NCI-H226 (cell line): ENCODE measurements at regions not wholly inside any gene's neighbourhood (a gene's known extent, or its start where the extent isn't known, plus 50 kb on each side); places are given as distances from the start of the nearest gene placed in this dataset.
"Not testable (repeated sequence)": the region's sequence is repeated elsewhere in the genome, so short reads cannot be mapped to it uniquely, and the experiment has no call there.

Source experiments
- DNase-seq: peaks from one replicate; pipeline ENCODE4 v3.0.0-alpha.2; 2015

- DNase-seq = no peak
Observed at GRCh38 chr21:20877976-20878375, 120.2 kb upstream of the NCAM2 start.

- no peak for DNase-seq
Observed at GRCh38 chr21:20882462-20883407, 115.5 kb upstream of the NCAM2 start.

- DNase-seq = no peak
Observed at GRCh38 chr21:20883408-20883800, 114.8 kb upstream of the NCAM2 start.

- DNase-seq = no peak
Observed at GRCh38 chr21:20902511-20902910, 95.7 kb upstream of the NCAM2 start.

- DNase-seq = no peak
Observed at GRCh38 chr21:20902998-20903397, 95.2 kb upstream of the NCAM2 start.

GRCh38 chr21:20927555-20927954, 70.7 kb upstream of the NCAM2 start:
- not testable (repeated sequence) for DNase-seq

GRCh38 chr21:20942523-20942922, 55.7 kb upstream of the NCAM2 start:
- DNase-seq = no peak

- DNase-seq = no peak
Observed at GRCh38 chr21:20943561-20943997, 54.6 kb upstream of the NCAM2 start.

GRCh38 chr21:20944139-20944538, 54.1 kb upstream of the NCAM2 start:
- DNase-seq = no peak

- no peak for DNase-seq
Observed at GRCh38 chr21:20946701-20947100, 51.5 kb upstream of the NCAM2 start.
